MM.1S (cell line): ENCODE measurements at regions not wholly inside any gene's neighbourhood (a gene's known extent, or its start where the extent isn't known, plus 50 kb on each side); places are given as distances from the start of the nearest gene placed in this dataset.

Experiments
- CTCF ChIP-seq: fragments of 300-600 bp; sonication (generic); IDR thresholded peaks from 2 replicates; pipeline ENCODE4 v1.5.1; 2016; ENCODE audit warnings: antibody characterized with exemption, low read length, mixed read lengths
- EZH2phosphoT487 ChIP-seq: fragments of 300-600 bp; sonication (generic); IDR thresholded peaks from 2 replicates; pipeline ENCODE4 v1.6.1; 2018; ENCODE audit warnings: antibody characterized with exemption, low read length

DNA sequence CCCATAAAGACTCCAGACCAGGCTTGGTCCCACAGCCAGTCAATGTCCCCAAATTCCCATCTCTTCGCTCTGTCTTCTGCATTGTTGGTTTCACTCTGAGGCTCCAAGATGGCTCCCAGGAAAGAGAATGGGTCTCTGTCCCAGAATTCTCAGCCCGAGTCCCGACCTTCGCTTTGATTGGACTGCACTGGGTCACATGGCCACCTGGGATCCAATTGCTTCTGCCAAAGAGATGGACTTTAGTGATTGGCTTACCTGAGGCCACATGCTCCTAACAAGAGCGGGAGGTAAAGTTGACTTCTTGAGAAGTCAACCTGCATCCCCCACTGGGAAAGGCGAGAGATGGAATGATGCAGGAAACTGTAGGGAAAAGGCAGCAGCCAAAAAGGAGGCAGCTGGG is 104.7 kb upstream of the PMEPA1 start:
- no peak for TF ChIP-seq CTCF
- no peak for TF ChIP-seq EZH2phosphoT487
